GM18873 (cell line): ENCODE measurements at regions not wholly inside any gene's neighbourhood (a gene's known extent, or its start where the extent isn't known, plus 50 kb on each side); places are given as distances from the start of the nearest gene placed in this dataset.

ENCODE experiments used
- ATAC-seq: cut with Tn5 transposase; IDR thresholded peaks from one replicate; pipeline ENCODE4 v1.9.1; 2021; ENCODE audit warnings: mild to moderate bottlenecking, moderate library complexity, moderate number of reproducible peaks; ENCODE audit not compliant: unreplicated experiment, low FRiP score

DNA sequence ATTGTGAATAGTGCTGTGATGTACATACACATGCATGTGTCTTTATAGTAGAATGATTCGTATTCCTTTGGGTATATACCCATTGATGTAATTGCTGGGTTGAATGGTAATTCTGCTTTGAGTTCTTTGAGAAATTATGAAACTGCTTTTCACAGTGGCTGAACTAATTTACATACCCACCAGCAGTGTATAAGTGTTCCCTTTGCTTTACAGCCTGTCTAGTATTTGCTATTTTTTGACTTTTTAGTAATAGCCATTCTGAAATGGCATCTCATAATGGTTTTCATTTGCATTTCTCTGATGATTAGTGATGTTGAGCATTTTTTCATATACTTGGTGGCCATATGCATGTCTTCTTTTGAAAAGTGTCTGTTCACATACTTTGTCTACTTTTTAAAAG, 54.5 kb upstream of the FAM78B start:
- ATAC-seq, result no peak

DNA sequence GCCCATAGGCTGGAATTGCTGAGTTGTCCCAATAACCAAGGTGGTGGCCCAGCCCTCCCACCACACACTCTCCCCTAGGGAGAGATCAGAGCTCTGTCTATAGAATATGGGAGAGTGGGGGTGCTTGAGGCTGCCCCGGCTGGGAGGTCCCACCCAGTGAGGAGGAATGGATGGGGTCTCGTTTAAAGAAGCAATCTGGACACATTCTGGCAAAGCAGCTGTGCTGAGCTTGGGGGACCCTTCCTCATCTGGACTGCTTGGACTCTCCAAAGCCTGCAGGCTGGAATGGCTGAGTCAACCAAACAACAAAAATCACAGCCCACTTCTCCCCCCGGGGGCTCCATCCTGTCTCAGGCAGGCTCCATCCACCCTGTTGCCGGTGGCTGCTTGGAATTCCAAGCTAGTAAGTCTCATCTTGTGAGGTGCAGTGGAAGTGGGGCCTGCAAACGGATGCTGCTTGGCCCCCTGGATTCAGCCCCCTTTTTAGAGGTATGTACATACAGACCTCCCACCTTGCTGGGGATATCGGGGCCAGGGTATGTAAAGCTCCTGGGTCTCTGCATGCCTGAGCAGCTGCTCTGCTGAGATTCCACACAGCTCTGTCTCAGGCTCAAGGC, 67.1 kb upstream of the FAM78B start:
- ATAC-seq, result no peak

DNA sequence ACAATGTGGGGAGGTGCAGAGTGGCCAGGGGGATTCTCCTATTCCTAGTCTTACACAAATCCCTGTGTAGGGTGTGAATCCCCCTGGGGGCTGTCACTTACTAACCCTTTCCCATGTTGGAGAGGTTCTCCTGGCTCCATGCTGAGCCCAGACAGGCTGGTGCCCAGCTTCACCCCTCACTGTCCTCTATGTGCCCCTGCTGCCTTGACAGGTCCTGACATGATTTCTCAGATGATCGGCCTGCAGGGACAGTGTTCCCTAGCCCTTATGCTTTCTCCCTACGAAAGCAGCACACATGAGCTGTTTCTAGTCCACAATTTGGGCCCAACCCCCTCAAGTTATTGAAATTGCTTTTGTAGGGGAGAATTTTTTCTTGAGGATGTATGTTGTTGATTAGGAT, 68.9 kb upstream of the FAM78B start:
- ATAC-seq, result no peak

DNA sequence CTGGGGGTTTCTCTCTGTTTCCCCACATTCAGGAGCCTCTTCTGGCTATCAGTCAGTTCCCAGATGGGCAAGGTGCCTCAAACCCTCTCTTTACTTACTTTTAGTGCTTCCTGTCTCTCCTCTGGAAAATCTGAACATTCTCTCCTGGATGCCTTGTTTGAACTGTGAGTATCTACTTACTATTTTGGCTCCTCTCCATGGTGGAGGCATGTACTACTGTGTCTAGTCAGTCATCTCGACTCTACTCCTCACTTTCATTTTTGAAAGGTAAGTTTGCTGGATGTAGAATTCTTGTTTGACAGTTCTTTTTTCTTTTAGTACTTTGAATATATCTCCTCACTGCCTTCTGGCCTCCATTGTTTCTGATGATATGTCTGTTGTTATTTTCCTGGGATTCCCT, 70.9 kb upstream of the FAM78B start:
- ATAC-seq, result no peak

DNA sequence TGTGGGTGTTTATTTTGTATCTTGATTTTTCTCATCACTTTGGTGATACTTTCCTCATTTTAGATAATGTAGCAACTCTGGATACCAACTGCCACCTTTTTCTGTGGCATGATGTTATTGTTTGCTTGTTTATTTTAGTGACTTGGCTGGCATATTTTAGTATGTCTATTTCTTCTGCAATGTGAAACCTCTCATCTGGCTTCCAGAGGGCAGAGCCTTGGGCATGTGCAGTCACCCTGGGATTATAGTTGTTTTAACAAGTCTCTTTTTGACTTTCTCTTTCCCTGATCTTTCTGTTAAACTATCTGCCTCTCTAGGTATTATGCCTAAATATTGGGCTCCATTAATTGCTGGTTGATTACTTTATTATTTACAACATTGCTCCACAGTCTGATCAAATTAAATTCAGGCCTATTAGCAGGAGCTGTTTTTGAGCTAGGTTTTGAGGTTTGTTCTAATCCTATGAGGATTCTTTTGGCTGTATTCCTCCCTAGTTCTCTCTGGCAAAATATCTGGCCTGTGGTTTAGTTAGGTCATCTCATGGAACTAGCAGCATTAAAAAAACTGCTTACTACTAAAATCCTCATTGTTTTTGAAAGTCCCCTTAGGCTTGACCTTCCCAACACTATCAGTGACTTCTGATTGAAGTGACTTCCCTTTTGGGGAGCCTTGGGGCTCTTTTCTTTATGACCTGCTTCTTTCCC, 86.4 kb upstream of the FAM78B start:
- no peak for ATAC-seq

DNA sequence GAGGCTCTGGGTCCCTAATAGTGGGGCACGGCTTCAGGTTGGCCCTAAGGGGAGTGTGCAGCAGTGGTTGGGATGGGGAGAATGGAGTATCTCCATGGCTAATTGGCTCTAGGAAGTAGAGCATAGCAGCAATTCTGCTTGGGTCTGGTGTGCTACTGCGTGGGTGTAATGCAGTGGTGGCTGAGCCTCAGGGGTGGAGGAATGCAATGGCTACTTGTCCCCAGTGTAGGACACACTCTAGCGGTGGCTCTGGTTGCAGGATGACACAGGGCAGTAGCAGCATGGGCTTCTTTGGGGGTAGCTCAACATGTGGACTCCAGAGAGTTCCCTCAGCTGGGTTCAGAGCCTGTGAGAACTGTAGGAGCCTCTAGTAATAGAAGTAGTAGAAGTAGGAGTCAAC, 91.2 kb upstream of the FAM78B start:
- ATAC-seq, result no peak

DNA sequence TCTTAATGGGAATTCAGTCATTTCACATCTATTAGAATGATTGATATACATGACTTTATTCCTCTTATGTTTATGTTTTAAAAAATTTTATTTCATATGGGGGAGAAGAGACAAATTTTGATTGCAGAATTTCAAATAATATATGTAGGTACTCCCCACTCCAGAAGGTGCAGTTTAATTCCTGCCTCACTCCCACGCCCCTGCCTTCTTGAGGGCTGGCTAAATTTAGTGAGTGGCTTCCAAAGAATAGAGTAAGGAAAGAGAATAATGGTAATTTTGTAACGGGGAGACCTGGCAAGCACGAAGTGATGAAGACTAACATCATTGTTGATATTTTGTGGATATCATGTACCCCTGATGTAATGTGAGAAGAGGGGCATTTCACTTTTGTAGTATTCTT, 94.7 kb upstream of the FAM78B start:
- ATAC-seq, result no peak

DNA sequence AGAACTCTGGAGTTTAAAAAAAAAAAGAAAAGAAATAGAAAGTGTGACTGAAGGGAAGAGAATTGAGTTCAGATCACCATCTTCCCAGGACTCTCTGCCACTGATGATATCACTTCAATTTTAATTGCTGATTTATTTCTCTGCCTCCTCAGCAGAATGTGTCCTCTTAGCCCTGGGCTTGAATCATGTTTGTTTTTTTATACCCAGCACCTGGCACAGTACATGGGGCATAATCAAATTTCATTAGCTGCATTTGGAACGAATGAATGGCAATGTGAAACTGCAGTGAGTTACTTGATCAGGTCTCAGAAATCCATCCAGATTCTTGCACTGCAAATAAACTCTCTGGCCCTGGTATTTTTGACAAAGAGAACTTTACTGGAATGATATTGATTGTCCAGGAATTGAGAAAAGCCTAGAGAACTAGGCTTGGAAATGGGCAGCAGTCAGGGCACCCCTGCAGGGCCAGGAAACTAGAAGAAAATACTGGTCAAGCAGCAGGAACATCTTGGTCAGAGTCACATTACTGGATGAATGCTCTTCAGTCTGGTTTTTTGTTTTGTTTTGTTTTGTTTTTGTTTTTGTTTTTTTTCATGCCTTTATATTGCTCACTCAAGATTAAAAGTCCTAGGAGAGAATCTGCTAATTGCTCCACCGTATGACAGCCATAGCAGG, 103.8 kb upstream of the FAM78B start:
- ATAC-seq, result no peak

DNA sequence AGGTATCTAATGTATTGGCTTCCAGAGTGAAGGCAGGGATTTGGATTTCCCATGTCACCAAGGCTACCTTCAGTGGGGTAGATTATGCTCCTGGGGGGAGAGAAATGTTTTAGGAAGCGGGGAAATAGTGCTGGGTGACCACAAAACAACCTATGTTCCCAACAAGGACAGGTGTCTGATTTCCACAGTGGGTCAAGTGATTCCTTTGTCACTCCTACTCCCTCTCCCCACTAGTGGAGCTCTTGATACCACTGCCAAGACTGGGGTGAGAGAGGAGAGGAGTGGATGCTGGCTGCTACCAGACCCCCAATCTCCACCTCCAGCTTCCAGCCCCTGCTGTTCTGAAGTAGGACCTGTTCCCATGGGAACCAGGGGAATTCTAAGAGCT, 104.3 kb upstream of the FAM78B start:
- no peak for ATAC-seq

DNA sequence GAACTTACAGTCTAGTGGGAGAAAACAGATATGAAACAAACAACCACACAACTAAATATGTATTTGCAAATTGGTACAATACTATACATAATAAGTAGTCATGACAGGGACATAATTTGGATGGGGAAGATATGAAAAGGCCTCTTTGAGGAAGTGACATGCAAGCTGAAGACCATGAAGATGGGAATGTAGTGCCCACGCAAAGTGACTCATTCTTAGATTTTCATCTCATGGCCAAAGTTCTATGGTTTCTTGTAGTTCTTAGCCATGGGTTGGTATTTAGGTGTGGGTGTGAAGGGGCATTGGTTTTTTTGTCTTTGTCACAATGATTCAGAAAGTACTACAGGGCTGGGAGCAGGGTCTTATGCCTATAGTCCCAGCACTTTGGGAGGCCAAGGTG, 105.4 kb upstream of the FAM78B start:
- ATAC-seq, result no peak

DNA sequence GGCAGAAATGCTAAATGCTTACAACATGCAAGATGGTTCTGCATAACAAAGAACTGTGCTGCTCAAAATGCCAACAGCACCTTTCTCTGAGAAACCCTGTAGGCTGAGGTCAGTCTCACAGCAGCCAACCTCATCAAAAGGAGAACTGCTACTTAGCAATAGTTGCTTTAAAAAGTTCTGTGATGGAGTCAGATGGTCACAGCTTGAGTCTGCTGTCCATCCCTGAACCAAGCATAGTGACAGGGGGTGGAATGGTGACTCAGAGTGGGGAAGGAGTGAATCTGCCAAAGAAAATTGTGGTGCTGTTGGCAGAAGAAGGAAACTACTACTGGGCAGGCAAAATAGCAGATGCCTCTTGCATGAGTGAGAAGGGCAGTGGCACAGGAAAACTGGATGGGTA, 106.0 kb upstream of the FAM78B start:
- no peak for ATAC-seq

DNA sequence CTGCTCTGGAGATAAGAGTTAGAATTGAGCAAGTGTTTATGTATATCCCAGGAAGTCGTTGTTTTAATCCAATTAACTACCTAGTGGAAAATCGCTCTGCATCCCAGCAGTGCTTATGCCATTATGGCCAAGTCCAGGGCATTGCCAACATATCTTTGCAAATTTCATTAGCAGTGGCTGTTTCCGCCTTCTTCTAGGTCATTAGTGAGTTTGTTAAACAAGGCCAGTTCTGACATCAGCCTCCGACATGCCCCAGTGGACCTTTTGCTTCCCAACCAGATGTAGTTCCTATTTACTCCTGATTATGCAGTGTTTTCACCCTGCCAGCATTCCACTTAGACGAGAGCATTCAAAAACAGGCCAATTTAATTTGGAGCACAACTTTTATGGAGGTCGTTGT, 106.8 kb upstream of the FAM78B start:
- ATAC-seq, result no peak

DNA sequence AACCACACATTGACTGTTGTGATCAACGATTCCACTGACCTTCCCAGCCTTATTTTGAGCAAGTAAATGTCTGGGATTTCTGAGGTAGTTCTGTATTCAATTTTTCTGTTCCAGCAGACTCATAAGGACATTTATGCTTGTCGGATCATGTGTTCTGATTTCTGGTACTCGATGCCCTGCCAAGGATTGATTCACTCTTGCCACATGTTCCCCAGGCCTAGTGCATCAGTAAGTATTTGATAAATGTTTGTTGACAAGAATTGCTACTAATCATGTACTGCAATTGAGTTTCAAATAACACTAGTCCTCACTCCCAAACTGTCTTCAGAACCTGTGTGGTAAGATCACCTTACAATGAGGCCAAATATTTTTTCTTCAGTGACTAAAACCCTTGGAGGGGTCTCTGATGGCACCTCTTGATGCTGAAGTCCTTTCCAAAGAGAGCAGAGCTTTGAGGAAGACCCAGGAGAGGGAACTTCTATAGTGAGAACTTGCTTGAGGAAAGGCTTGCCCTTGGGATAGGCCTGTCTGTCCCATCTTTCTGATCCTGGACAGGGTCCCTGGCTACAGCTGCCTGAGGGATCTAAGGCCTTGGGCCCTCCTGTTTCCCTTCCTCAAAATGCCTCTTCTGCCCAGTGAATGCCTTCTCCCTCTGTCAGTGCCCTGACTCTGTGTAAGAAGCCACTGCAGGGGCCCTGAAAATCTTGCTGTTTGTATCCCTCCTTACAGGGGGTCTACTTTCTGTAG, 115.8 kb upstream of the FAM78B start:
- no peak for ATAC-seq

DNA sequence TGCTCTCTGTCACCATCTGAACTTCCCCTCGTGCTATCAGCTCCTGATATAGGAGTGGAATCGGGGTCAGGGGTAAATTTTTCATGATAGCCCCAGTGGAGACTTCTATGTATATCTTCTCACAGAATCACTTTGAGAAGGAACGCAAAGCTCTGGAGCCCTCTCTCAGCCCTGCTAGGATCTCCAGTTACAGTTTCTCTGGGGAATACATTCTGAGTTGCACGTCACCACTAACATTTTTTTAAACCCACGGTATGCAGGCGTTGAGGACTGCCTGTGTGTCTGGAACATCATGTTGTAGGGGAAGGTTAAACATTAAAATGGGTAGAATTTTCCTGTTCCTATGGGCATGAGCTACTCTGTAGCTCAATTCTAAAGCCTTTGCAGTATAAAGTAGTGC, 116.4 kb upstream of the FAM78B start:
- no peak for ATAC-seq

DNA sequence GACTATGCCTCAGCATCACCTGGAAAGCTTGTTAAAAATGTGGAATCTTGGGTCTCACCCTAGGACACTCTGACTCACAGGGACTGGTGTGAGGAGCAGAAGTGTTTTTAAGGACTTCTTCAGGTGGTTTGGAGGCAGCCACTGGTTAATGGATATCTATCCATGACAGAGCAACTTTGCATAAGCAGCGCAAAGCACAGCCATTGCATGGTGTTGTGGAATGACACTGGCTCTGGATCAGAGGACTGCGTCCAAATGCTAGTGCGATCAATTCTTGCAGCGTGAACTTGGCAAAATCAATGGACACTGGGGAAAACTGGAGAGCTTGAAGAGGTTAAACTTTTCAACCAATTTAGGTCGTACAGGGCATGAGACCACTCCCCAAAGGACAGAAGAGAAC, 116.8 kb upstream of the FAM78B start:
- ATAC-seq, result no peak

DNA sequence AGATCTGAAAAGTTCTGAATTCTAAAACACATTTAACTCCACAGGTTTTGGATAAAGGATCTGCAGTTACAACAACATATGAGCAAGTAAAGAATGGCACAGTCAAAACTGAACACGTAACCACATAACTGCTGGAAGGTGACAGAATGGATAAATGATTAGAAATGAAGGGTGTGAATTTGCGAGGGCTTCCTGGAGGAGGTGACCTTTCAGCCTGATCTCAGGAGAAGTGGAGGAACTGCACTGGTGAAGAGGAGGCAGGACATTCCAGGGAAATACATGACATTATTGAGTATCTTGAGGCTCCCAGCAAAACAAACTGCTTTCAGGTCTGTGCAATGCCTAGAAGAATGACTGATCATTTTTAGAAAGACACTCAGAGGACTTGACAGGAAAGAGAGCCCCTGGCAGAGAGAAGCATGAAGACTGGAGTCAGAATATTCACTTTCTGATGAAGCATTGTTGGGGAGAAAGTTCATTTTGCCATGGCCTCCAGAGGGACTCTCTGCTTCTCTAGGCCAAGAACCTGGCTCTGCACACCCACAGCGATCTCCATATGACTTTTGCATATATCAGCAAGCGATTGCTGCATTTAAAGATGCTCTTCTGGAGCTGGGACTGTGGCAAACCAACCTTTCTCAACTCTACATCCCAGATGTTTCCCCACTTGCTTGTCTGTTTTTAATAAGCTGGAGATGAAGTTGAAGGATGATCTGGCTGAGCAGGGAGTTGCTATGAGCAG, 122.7 kb upstream of the FAM78B start:
- no peak for ATAC-seq

DNA sequence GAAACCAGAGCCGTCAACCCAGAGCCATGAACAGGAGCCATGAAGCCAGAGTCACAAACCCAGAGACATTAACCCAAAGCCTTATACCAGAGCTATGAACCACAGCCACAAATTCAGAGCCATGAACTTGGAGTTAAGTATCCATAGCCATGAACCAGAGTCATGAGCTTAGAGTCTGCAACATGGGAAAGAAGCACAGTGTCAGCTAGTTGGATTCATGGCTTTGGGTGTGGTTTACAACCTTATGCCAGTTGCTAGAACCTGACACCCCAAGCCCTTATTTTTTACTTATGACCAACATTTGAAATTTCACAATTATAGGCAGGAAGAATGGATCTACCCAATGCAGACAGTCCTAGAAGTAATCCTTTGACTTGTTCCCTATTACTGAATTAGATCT, 128.9 kb upstream of the FAM78B start:
- no peak for ATAC-seq

DNA sequence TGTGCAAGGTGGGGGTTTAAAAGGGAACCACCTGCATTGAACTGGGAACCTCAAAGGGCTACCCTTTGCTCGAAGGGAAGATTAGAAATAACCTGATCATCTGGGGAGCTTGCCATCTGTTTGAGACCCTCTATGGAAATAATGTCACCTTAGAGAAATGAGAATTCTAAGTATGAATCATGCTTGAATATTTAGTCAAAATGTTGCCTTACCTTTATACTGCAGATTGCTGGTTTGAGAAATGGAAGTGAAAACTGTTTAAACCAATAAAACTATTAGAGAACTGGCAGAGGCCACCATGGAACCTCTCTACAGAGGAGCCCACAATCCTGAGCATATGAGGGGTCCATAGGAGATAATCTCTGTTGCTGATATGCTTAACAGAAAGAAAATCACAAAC, 131.2 kb upstream of the FAM78B start:
- ATAC-seq, result no peak

DNA sequence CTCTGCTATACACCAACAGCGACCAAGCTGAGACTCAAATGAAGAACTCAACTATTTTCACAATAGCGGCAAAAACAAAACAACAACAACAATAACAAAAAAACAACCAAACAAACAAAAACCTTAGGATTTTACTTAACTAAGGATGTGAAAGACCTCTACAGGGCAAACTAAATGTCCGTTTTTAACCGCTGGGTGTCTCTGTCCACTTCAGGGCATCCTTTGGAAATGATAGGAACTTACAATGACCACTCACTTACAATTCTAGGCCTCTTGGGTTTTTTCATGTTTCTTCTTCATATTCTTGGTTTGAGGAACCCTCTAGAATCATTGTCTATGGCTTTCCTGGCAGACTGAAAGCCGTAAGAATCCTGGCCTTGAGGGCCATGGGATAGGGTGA, 134.0 kb upstream of the FAM78B start:
- no peak for ATAC-seq

DNA sequence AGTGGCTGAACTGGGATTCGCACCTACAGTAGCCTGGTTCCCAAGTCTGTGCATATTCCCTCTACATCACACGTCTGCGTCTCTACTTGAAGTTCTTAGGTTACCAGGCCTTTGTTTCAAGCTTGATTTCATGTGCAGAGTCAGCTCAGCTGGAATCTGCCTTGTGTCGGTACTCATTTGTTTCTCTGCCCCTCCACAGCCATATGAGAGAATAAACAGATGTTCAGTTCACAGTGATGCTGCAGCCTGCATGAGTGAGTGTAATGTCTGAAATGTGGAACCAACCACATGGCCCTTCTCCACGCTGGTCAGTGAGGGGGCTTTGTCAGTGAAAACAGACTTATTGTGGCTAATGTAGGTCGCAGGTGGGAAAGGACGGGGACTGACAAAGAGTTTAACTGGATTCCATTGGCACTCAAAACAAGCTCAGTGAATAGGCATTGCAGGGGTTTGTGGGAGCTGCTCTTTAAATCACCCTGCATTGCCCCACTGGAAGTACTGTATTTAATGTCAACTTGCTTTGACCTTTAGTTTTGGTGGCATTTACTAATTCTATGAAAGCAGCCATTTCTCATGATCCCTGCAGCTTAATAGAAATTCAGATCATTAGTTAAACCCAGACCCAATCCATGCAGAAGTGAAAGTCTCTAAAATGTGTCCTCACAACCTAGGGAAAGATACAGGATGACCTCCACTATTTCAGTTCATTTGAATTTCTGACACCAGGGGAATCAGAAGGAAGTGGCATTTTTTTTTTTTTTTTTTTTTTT, 136.4 kb upstream of the FAM78B start:
- ATAC-seq, result no peak
